ENCODE measurements at regions not wholly inside any gene's neighbourhood (a gene's known extent, or its start where the extent isn't known, plus 50 kb on each side); places are given as distances from the start of the nearest gene placed in this dataset.

DNA sequence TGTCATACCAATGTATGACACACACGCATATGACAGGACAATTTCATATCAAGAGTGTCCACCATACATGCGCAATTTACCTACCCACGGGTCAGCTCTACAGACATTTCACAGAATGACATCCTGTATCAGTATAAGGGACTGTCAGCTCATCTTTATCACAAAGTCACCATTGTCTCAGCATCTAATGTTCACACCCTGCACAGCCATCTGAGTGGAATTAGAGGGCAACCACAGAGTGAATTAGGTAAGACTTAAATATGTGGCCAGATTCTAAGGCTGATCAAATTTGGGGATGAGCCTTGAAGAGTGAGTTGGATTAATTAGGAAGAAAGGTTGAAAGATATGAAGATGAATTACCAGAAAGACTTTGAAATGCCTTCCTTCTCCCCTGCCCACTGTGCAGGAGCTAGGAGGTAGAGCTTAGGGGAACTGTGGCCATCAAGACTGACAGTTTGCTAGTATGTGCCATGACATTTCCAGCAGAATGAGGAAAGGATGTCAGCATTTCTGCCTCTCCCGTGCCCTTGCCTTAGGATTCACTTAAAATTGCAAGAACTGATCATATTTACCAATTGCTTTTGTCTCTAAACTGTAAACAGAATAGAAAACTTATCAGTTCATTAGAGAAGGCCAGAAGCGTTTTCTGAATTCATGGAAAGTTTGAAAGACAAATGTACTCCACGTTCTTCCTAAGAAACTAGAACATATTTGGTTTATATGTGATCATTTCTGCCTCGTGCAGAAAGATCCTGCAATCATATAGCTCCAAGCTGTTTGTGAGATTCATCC lies 121.1 kb downstream of the DDX1 start:
- Histone ChIP-seq H2AK5ac (ENCODE audit: low read depth, low read length) (no peak overlapping the region), H2BK5ac (ENCODE audit: low read depth, low read length) (no peak overlapping the region), H3K27ac (ENCODE audit: low read depth, low read length) (no peak overlapping the region), H3K23ac (ENCODE audit: insufficient read length) (no peak overlapping the region), H3K18ac (ENCODE audit: extremely low read depth, low read length) (no peak overlapping the region), H2BK20ac (ENCODE audit: low read length) (no peak overlapping the region), H3K4me3 (ENCODE audit: extremely low read depth in 1 of 4, insufficient read depth in 2 of 4, low read depth in 3 of 4, low read length in 4 of 4) (no peak overlapping the region), H2BK120ac (replicated peaks; ENCODE audit: low read depth, low read length) (no peak overlapping the region), H4K91ac (replicated peaks; ENCODE audit: insufficient read length, low read length) (no peak overlapping the region), H3K9ac (replicated peaks in 1 of 4; ENCODE audit: extremely low read depth in 1 of 4, low read depth in 3 of 4, low read length in 3 of 4) (no peak overlapping the region), H4K8ac (ENCODE audit: extremely low read depth, insufficient read depth, low read length) (no peak overlapping the region), H2BK12ac (ENCODE audit: low read depth, low read length) (no peak overlapping the region), H2BK15ac (ENCODE audit: low read length) (no peak overlapping the region), H3K79me1 (ENCODE audit: low read depth, low read length) (no peaks in the 10 kb centered on the region), H3K9me3 (ENCODE audit: insufficient read depth in 2 of 2, low read depth in 1 of 2, low read length in 1 of 2) (no peaks in the 10 kb centered on the region), H3K23me2 (ENCODE audit: low read depth, low read length) (no peaks in the 10 kb centered on the region), H3K4ac (replicated peaks; ENCODE audit: insufficient read length, low read depth, low read length) (no peak overlapping the region), H3K56ac (replicated peaks; ENCODE audit: insufficient read length, low read depth, low read length) (no peak overlapping the region), H3K4me2 (ENCODE audit: insufficient read depth in 1 of 2, low read depth in 2 of 2, low read length in 2 of 2) (no peak overlapping the region), H4K20me1 (replicated peaks in 1 of 2; ENCODE audit: control insufficient read depth in 1 of 2, insufficient read depth in 2 of 2, low read length in 2 of 2) (no peaks in the 10 kb centered on the region), H3K27me3 (replicated peaks in 1 of 4; ENCODE audit: control insufficient read depth in 3 of 4, extremely low read depth in 1 of 4, insufficient read depth in 3 of 4, low read length in 3 of 4) (no peaks in the 10 kb centered on the region), H3K79me2 (ENCODE audit: control insufficient read depth in 1 of 2, insufficient read depth in 2 of 2, low read length in 2 of 2) (no peaks in the 10 kb centered on the region), H2AFZ (ENCODE audit: low read length) (no peak overlapping the region), H3K36me3 (ENCODE audit: control insufficient read depth in 2 of 4, insufficient read depth in 4 of 4, low read length in 3 of 4) (no peaks in the 10 kb centered on the region), H3K4me1 (replicated peaks in 1 of 4; ENCODE audit: control insufficient read depth in 3 of 4, insufficient read depth in 4 of 4, low read length in 3 of 4) (no peaks in the 10 kb centered on the region), H3K14ac (ENCODE audit: insufficient read length) (no peak overlapping the region), H4K5ac (ENCODE audit: insufficient read length, low read depth, low read length) (no peak overlapping the region)
- no peak for TF ChIP-seq RBBP5 (IDR thresholded peaks at IDR 0.05; ENCODE audit: borderline replicate concordance, low read depth, low read length)
- no peak for TF ChIP-seq PHF8 (conservative IDR thresholded peaks at IDR 0.05; ENCODE audit: low read depth, low read length)
- TF ChIP-seq NRF1 (IDR thresholded peaks at IDR 0.05; ENCODE audit: low read depth, low read length) = no peak
- no peak for TF ChIP-seq HDAC2 (IDR thresholded peaks at IDR 0.05; ENCODE audit: borderline replicate concordance in 1 of 2, low read depth in 2 of 2, low read length in 2 of 2)
- TF ChIP-seq, protein P1, sequence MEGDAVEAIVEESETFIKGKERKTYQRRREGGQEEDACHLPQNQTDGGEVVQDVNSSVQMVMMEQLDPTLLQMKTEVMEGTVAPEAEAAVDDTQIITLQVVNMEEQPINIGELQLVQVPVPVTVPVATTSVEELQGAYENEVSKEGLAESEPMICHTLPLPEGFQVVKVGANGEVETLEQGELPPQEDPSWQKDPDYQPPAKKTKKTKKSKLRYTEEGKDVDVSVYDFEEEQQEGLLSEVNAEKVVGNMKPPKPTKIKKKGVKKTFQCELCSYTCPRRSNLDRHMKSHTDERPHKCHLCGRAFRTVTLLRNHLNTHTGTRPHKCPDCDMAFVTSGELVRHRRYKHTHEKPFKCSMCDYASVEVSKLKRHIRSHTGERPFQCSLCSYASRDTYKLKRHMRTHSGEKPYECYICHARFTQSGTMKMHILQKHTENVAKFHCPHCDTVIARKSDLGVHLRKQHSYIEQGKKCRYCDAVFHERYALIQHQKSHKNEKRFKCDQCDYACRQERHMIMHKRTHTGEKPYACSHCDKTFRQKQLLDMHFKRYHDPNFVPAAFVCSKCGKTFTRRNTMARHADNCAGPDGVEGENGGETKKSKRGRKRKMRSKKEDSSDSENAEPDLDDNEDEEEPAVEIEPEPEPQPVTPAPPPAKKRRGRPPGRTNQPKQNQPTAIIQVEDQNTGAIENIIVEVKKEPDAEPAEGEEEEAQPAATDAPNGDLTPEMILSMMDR (IDR thresholded peaks at IDR 0.05; ENCODE audit: control extremely low read depth in 1 of 3, insufficient read depth in 1 of 3, low read depth in 1 of 3, low read length in 3 of 3) = no peak
- TF ChIP-seq BACH1 (IDR thresholded peaks at IDR 0.05; ENCODE audit: low read length) = no peak
- TF ChIP-seq TBP (IDR thresholded peaks at IDR 0.05; ENCODE audit: low read depth, low read length) = no peak
- TF ChIP-seq CHD1 (IDR thresholded peaks at IDR 0.05; ENCODE audit: low read depth, low read length) = no peak
- no peak for TF ChIP-seq SP4 (IDR thresholded peaks at IDR 0.05; ENCODE audit: low read length)
- TF ChIP-seq EP300 (IDR thresholded peaks at IDR 0.05; ENCODE audit: borderline replicate concordance in 1 of 2, low read depth in 2 of 2, low read length in 2 of 2) = no peak
- FAIRE-seq (no peak), DNase-seq (ENCODE audit: low read depth in 1 of 2, low spot score in 2 of 2) (no peak)
- ChIA-PET CTCF (ENCODE audit: partially characterized antibody) (interaction anchor here (0.6 to 2.5 kb wide), 3 partner anchors 15 to 74 kb away, joined by 3 to 8 read pairs (median 6); no protein-coding TSS in a partner anchor), POLR2A (ENCODE audit: partially characterized antibody) (no interaction called here)
- WGBS, 2 experiments (ENCODE audit: extremely low coverage in 1 of 2, insufficient coverage in 1 of 2, insufficient read length in 1 of 2, insufficient replicate concordance in 2 of 2, low coverage in 1 of 2, low lambda C conversion rate in 2 of 2, missing lambda C conversion rate in 1 of 2) = 90% methylated on average over 7 of the region's 7 CpGs; no CpG with 5 or more reads in 1 of the 2 experiments
